MM.1S (cell line): ENCODE measurements at regions not wholly inside any gene's neighbourhood (a gene's known extent, or its start where the extent isn't known, plus 50 kb on each side); places are given as distances from the start of the nearest gene placed in this dataset.

ENCODE experiments used
- EZH2 ChIP-seq: fragments of 300-600 bp; sonication (generic); optimal IDR thresholded peaks from 2 replicates; pipeline ENCODE3; 2017; ENCODE audit warnings: low read depth, mild to moderate bottlenecking, antibody characterized with exemption, low read length, mixed read lengths
- EZH2phosphoT487 ChIP-seq: fragments of 300-600 bp; sonication (generic); IDR thresholded peaks from 2 replicates; pipeline ENCODE4 v1.6.1; 2018; ENCODE audit warnings: antibody characterized with exemption, low read length
- TF ChIP-seq, protein P1 (sequence below): fragments of 300-600 bp; sonication (generic); IDR thresholded peaks from 2 replicates; pipeline ENCODE4 v1.5.1; 2016; ENCODE audit warnings: antibody characterized with exemption, low read length, mixed read lengths

- TF ChIP-seq, protein P1, sequence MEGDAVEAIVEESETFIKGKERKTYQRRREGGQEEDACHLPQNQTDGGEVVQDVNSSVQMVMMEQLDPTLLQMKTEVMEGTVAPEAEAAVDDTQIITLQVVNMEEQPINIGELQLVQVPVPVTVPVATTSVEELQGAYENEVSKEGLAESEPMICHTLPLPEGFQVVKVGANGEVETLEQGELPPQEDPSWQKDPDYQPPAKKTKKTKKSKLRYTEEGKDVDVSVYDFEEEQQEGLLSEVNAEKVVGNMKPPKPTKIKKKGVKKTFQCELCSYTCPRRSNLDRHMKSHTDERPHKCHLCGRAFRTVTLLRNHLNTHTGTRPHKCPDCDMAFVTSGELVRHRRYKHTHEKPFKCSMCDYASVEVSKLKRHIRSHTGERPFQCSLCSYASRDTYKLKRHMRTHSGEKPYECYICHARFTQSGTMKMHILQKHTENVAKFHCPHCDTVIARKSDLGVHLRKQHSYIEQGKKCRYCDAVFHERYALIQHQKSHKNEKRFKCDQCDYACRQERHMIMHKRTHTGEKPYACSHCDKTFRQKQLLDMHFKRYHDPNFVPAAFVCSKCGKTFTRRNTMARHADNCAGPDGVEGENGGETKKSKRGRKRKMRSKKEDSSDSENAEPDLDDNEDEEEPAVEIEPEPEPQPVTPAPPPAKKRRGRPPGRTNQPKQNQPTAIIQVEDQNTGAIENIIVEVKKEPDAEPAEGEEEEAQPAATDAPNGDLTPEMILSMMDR: no peak
- no peak for TF ChIP-seq EZH2
- TF ChIP-seq EZH2phosphoT487: no peak
Measured at GRCh38 chr10:6990891-6991290, 410.8 kb upstream of the PRKCQ start.
